T1000 (cell line): ENCODE measurements at regions not wholly inside any gene's neighbourhood (a gene's known extent, or its start where the extent isn't known, plus 50 kb on each side); places are given as distances from the start of the nearest gene placed in this dataset.
A peak's percentile ranks its signal among the peaks of the same experiment; 100 is the strongest.

ENCODE experiments used
- DNase-seq: peaks from one replicate; lab custom pipeline; 2025; ENCODE audit warnings: mixed read lengths; lab: John Stamatoyannopoulos, UW

DNA sequence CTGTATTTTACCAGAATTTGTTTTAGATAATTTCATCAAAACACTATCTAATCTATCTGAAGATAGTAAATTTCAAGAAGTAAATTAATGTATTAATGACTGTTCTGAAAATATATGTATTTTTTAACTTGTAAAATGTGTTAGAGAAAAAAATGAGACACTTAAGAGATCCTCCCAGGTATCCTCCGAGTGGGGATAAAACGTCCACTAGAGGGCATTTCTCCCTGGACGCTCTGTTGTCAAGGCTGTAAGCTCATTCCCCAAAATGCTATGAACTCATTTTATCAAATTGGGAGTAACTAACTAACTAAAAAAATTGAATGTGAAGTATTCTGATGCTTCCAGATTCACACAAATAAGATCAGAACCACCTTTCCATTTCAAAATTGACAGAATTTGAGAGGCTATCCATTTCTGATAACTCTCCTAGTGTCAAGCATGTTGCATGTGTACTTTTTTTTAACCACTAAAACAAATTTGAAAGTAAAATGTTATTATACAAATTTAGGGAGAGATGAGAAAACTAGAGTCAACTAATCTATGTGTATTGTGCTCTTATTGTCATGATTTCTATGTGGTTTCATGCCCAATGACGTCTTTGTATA is 337.3 kb upstream of the HS3ST1 start:
- DNase-seq, result no peak

DNA sequence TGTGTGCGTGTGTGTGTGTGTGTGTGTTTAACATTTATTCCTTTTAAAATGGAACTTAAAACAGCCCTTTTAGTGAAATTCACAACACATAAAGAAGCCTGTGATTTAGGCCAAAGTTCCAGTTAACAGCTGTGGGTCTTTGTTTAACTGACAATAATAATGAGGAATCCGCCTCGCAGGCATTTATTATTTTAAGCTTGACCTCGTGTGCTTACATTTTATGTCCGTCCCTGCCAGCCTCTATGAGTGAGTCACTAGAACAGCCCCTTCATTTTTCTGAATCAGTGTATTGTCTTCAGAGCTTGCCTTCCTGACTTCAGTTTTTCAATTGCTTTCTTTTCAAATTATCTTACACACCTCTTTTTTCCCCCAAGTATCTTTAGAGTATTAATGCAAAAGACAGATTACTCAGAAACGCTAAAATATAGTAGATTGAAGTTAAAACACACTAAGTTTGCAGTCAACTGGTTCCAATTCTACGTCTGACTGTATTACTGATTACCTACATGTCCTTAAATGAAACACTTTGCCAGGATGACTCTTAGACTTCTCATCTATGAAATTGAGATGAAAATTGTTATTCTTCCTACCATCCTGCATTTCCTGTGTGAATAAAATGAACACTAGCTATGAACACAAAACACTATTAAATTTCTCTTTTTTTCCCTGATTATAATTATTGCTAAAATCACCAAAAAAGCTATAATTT is 319.6 kb upstream of the HS3ST1 start:
- DNase-seq, result peak; percentile 26

DNA sequence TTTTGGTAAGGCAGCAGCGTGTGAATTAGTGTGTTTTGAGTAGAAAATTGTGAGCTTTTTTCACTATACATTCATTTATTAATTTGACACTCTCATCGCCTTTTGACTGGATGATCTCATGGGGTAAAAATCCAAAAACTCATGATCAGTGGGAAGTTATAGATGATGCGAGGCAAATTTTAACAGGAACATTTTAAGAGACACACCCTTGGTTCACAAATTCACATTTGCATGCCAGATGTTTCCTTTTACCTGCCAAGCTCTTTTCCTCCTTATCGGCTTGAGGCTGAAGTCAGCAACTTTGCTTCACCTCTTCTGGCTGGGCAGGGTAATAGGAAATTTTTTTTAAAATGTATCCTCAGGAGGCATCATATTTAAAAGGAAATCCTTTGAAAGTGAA is 318.0 kb upstream of the HS3ST1 start:
- no peak for DNase-seq

DNA sequence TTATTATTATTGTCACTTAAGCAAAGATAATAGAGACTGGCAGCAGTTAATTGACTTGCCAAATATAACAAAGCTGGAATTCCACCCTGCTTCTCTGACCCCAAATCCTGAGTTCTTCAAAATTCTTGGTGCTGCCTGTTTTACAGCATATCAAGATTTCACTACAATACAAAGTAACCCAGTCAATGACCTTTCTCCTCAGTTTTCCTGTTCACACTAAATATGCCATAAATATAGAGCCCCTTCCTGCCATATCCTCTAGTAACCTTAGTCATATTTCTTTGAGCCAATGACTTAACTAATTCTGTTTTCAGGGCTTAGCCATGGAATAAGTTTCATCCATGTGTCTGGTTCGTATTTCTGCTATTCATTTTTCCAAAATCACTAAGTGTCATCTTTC is 315.3 kb upstream of the HS3ST1 start:
- DNase-seq, result no peak

DNA sequence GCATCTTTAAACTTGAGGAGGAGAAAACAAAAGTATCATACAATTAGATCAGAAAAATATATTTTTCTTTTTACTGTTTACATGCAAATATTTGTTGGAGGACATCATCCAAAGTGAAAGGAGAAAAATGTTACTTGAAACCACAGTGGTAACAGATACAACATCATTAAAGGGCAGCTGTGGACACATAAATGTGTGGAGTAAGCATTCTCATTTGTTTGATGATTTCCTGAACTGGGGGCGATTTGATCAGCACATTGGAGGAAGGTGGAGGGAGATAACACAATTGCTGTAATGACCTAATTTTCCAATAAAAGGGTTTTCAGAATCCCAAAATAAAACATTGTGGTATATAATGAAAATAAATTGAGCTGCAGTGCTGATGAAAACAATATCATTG is 314.5 kb upstream of the HS3ST1 start:
- no peak for DNase-seq

DNA sequence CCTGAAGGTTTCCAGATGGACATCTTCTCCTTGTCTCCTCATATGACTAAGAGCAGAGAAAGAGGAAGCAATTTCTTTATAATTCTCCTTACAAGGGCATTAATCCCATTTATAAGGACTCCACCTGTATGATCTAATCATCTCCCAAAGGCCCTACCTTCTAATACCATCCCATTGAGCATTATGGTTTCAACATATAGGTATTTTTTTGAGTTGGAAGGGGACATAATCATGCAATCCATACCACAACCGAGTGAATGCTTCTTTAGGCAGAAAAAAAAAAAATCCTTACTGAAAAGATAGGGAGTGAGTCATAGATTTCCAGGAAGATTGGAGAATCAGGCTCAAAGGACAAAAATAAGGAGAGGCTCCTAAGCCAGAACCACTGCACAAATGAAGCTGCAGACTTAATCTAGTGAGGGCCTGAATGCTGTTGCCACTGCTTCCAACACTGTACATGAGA is 312.5 kb upstream of the HS3ST1 start:
- DNase-seq, result no peak

DNA sequence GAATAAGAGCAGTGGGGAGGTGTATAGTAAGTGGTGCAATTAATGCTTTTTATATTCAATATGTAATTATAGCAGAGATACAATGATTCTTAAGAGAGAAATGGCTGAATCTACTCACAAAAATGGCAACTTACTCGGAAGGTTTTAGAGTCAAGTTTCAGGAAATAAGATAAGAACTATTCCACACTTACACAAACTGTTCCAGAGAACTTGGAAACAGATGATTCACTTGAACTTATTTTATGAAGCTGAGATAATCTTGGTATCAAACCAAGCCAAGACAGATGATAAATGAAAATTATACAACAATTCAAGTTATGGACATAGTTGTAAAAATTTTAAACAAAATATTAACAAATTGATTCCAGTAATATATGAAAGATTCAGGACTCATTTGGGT is 311.3 kb upstream of the HS3ST1 start:
- no peak for DNase-seq

DNA sequence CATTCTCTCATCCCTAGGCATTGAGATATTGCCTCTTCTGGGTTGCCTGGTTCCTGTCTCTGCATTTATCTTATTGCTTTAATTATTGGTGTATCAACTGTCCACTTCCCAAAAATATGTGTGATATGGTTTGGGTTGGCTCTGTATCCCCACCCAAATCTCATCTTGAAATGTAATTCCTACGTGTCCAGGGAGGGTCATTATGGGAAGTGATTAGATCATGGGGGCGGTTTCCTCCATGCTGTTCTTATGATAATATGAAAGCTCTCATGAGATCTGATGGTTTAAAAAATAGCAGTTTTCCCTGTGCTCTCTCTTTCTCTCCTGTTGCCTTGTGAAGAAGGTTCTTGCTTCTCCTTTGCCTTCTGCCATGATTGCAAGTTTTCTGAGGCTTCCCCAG is 308.3 kb upstream of the HS3ST1 start:
- DNase-seq, result no peak

DNA sequence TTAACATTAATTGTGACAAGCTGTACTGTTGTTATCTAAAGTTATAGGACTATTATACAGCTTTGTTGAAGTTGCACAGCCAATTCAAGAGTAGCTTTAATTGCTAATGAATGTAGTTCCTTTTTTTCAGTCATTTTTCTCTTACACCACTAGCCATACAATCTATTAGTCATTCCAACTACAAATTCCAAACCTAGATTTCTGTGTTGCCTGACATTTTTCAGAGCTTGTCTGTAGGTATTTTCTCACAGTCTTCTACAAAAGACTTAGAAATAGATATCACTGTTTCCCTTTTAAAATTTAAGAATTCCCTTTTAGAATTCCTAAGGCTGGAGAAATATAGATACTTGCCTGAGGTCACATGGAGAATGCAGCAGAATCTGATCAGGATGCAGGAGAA is 307.0 kb upstream of the HS3ST1 start:
- DNase-seq, result no peak

DNA sequence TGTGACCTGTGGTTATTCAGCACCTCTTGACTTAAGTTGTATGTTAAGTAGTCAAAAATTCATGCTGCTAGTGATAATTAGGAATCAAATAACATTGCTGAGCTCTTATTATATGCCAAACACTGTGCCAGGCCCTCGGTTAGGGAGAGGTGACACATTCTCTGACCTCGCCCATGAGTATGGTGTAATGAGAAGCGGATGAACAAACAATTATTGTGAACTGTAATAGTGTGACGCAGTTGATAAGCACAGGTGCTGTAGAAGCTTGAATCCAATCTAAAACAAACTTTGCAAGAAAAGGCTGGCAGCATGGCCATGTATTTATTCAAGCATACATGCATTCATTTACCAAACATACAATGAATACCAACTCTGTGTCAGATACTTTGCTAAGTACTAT is 303.5 kb upstream of the HS3ST1 start:
- no peak for DNase-seq

DNA sequence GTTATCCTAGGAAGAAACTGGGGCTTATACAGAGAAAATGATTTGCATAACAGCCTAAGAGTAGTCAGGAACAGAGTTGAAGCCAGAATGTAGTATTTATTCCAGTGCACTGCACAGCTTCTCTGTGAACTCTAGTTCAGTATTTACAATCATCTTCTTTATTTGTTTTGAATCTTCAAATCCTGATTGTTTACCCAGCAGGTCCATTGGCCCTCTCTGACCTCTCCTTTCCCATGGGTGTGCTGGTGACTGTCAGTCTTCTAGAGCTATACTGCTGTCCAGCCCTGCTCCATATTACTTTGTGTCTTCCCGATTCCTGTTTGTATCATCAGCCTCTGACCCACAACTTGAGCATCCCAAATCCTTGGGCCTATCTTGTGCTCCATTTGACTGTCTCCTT is 301.9 kb upstream of the HS3ST1 start:
- DNase-seq, result no peak

DNA sequence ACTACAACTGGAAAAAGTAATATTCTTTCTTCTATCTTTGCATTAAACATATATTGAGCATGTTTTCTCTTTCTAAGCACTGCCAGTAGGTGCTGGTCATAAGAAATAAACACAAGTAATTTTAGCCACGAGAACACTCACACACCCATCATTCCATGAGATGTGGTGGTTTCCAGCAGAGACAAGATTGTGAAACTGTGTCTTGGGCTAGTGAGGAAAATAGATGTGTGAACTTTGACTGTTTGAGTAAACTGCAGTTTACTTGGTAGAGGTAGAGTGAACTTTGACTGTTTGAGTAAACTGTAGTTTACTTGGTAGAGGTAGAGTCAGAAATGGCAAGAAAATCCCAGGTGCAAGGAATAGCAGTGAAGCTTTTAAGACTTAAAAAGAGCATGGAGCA is 300.9 kb upstream of the HS3ST1 start:
- DNase-seq, result no peak

DNA sequence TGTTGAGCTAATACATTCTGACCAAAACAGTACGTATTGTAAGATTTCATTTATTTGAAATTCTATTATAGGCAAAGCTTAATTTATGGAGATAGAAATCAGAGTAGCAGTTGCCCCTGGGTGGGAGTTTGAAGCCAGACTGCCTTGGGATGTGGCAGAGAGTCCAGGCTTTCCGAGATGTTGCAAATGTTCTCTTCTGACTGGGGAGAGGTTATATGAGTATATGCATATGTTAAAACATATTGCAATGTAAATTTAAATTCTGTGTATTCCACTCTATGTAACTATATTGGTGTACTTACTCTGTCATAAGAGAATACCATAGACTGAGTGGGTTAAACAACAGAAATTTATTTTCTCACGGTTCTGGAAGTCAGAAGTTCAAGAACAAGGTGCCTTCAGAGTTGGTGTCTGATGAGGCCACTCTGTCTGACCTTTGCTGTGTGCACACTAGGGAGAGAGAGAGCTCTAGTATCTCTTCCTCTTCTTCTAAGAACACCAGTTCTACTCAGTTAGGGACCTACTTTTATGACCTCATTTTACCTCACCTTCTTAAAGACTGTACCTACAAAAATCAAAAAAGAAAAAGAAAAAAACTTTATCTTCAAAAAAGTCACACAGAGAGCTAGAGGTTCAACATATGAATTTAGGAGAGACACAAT is 299.3 kb upstream of the HS3ST1 start:
- DNase-seq, result no peak

DNA sequence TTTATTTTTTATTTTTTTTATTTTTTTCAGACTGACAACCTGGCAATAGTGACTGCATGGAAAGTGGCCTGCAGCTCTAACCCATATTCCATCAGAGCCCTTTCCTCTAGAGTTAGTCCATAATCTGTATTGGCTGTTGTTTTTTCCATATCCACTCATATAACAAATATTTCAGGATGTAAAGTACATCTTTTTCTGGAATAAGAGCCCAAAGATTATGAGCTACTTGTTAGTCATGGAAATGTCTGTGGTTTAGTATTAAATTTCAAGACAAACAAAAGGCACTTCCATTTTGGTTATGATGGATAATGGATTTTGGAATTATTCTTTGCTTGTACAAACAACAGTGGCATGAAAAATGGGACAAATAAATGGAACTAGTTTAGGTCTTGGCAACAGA is 296.0 kb upstream of the HS3ST1 start:
- DNase-seq, result no peak

DNA sequence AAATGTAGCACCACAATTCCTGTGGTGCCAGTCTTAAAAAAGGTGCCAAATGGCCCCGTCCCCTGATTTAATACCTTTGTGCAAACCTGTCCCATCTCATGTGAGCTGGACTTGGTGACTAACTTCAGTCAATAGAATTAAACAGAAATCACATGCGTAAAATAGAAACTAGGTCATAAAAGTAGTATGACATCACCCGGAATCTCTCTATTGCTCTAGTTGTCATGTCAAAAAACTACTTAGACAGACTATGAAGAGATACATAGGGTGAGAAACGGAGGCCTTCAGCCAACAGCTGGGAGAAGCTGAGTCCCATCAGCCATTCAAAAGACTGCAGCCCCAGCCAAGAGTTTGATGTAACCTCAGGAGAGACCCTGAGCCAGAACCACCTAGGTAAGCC is 293.5 kb upstream of the HS3ST1 start:
- no peak for DNase-seq

DNA sequence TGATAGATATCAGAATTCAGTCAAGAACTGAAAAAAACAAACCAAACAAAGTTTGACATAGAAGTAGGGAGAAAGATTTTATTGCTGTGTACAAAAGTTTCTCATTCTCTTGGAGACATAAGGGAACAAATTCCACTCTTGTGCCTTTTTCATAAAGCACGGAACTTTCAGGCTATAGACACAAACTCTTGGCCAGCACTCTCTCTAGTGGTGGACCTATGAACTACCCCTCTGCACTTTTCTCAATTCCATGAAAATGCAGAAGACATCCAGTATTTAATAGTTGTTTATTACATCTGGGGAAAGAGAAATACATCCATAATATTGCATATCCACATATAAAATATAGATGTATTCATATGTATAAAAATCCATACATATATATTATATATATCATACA is 291.6 kb upstream of the HS3ST1 start:
- DNase-seq, result no peak

DNA sequence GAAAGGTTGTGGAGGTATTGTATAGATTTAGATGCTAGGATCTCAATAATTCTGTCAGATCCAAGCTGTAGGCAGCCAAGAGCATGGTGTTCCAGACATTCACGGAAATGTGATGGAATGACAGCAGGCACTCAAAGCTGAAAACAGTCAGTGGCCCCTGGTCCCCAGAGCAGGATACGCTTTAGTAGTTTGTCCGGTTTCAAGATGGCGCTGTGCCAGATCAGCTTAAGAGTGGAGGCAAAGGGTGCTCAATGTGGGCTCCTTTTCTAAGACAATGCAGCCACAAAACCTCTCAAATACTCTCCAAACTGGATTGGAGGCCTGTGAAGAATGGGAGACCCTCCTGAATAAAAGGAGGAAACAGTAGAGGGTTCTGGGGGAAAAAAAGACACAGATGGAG is 291.2 kb upstream of the HS3ST1 start:
- no peak for DNase-seq

DNA sequence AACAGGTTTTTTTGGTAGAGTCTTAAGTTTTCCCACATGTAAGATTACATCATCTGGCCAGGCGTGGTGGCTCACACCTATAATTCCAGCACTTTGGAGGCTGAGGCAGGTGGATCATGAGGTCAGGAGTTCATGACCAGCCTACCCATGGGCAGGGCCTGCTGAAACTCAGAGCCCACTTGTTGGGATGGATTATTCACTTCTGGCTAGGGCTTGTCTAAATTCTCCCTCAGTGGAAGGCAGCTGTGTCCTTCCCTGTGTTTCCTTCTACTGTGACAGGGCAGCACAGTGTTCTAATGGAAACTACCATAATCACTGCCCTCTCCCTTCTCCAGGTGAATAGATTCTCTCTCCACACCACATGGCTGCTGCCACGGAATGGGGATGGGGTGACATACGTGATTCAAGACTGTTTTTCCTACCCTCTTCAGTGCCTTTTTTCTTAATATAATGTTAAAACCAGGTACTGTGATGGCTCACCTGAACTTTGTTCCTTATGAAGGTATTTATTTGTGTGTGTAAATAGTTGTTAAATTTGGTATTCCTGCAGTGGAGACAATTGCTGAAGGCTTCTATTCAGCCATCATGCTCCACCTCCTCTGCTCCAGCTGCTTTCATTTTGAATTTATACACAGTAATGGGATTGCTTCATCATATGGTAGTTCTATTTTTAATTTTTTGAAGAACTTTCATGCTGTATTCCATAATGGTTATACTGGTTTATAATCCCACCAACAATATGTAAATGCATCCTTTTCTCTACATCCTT is 287.2 kb upstream of the HS3ST1 start:
- no peak for DNase-seq

DNA sequence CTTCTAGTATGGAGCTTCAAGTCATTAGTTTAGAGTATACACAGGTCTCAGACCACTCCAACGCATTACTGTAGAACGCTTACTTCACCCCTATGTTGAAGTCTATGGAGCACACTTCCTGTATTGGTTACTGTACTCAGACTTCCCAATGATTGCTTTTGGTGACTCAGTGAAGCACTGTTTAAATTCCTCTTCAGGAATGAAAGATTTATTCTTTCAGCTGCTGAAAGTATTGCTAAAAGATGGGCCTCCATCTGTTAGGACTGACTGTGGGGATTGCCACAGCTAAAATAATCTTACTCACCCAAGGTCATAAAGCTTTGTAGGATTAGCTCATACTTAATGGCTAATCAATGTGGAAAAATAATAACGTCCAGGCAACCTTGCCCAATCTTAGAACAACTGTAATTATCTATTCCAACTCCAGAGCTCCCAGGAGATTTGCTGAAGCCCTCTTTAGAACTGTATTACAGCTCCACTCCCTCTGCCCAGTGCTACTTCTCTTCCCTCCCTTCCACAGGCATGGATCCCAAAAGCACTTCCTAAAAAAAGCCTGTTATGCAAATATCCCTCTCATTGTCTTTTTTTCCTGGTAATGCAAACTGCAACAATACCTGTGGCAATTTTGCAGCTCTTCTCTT is 281.9 kb upstream of the HS3ST1 start:
- DNase-seq, result peak; percentile 28

DNA sequence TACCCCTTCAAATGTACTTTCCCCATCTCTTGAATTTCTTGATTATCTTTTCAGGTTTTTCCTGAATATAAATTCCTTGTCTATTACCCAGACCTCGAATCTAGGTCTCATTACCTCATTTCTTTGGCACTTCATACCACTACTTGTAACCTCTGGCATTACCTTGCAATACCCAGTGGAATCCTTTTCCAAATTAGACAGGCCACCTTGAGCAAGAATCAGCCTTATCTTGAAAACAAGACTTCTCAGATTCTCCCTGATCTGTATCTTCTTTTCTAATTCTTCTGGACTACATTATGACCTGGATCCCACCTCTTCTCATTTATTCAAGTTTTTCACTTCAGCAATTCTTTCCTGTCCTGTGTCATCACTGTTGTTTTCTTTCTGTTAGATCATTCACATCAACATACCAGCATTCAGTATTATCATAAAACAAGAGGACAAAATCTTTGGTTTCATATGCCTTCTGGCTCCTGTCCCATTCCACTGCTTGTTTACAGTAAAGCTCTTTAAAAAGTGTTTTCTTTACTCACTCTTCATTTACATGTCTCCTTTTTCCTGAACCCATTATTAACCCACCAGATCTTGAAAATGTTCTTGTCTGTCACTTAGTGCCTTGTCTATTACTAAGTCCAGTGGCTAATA is 275.6 kb upstream of the HS3ST1 start:
- no peak for DNase-seq

DNA sequence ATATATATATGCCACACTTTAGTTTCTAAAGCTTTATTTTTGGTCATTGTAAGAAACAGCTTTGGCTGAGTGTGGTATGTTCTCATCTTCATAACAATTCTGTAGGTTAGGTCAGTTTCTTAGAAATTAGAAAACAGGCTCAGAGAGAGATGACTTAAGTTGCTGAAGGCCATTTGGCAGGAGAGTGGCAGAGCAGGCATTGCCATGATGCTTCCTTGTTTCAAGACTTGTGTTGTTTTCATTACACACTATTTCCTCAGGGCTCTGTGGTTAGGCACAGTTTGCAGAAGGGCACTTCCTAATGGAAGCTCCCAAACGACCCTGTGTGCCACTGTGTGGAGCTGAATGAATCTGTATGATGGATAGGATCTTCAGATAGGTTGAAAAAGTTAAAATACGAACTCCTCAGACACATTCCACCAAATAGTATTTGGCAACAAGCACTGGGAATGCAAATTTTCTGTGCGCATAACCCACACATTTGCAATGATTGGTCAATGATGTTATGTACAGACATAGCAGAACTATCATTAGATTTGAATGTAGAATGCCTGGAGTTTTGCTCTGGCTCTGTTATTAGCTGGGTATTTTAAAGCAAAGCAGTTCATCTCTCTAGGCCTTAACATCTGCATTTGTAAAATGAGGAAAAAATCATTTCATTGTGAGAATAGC is 274.3 kb upstream of the HS3ST1 start:
- no peak for DNase-seq
